SK-N-MC (cell line): ENCODE measurements at regions not wholly inside any gene's neighbourhood (a gene's known extent, or its start where the extent isn't known, plus 50 kb on each side); places are given as distances from the start of the nearest gene placed in this dataset.
A peak's percentile ranks its signal among the peaks of the same experiment; 100 is the strongest.

Experiments
- DNase-seq: peaks from one replicate; pipeline ENCODE4 v3.0.0-alpha.2; 2011; ENCODE audit warnings: low read depth, low spot score
- H3K27ac ChIP-seq: fragments of 200-600 bp; sonication (generic); 2 replicates; pipeline ENCODE4 v1.5.1; 2016; ENCODE audit warnings: mixed run types
- H3K36me3 ChIP-seq: fragments of 200-600 bp; sonication (generic); 2 replicates; pipeline ENCODE4 v1.6.1; 2017; ENCODE audit warnings: antibody characterized with exemption, low read length, mixed read lengths; ENCODE audit not compliant: insufficient read depth
- H3K4me3 ChIP-seq: fragments of 200-600 bp; sonication (generic); 2 replicates; pipeline ENCODE4 v1.5.1; 2016
- H3K9ac ChIP-seq: fragments of 200-600 bp; sonication (generic); 2 replicates; pipeline ENCODE4 v1.8.0; 2017; ENCODE audit warnings: mixed run types, mixed read lengths; ENCODE audit not compliant: insufficient read length
- H3K9me3 ChIP-seq: fragments of 200-600 bp; sonication (generic); 2 replicates; pipeline ENCODE4 v1.6.1; 2017; ENCODE audit warnings: low read depth, mild to moderate bottlenecking, antibody characterized with exemption, low read length, moderate library complexity, mixed read lengths
- EZH2 ChIP-seq: fragments of 200-600 bp; sonication (generic); IDR thresholded peaks from one replicate; pipeline ENCODE4 v1.6.1; 2017; ENCODE audit warnings: antibody characterized with exemption
- FOXP2 ChIP-seq: optimal IDR thresholded peaks from 2 replicates; pipeline ENCODE3; 2011; ENCODE audit warnings: mild to moderate bottlenecking, moderate library complexity; ENCODE audit not compliant: insufficient read depth; ENCODE audit errors: extremely low read length, control extremely low read depth
- POLR2AphosphoS5 ChIP-seq: IDR thresholded peaks from 2 replicates; pipeline ENCODE4 v1.6.1; 2012; ENCODE audit warnings: mild to moderate bottlenecking, low read depth, low read length, borderline replicate concordance

DNA sequence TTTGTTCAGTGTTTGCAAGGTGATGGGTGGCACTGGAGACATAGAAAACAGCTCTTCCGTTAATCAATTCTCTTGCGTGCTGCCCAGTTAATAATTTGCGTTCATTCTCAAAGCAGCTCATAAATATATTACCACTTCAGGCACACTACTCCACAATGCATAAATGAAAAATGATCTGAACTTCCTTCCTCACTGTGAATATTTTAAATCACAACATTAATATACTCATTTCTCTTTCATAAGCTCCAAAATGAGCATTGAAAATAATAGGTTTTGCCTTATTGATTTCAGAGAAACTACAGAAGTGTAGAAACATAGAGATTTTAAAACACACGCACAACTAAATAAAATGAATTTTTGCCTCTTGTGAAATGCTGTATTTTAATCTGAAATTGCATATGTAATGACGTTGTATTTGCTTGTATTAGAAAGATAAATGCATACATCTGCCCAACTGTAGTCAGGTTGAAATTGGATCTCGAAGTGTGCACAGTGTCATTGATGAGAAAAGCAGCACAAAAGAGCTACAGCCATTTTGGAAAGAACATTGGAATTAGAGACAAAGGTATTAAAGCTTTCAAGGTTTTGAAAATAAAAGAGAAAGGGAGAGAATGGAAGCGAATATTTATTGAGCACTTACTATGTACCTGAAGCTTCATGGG lies 350.5 kb downstream of the LPIN1 start:
- Histone ChIP-seq H3K9me3 (no peaks in the 10 kb centered on the region), H3K9ac (no peak overlapping the region), H3K4me3 (peak overlapping the region; percentile 67), H3K27ac (peak overlapping the region; percentile 59), H3K36me3 (no peaks in the 10 kb centered on the region)
- TF ChIP-seq POLR2AphosphoS5 (no peak), EZH2 (no peak), FOXP2 (no peak)
- DNase-seq: no peak

GRCh38 chr2:12097859-12098258 lies 351.4 kb downstream of the LPIN1 start:
- no peak for DNase-seq
- Histone ChIP-seq H3K36me3 (no peaks in the 10 kb centered on the region), H3K9ac (no peak overlapping the region), H3K4me3 (no peak overlapping the region), H3K27ac (no peak overlapping the region), H3K9me3 (no peaks in the 10 kb centered on the region)
- TF ChIP-seq POLR2AphosphoS5 (no peak), EZH2 (no peak), FOXP2 (no peak)

DNA sequence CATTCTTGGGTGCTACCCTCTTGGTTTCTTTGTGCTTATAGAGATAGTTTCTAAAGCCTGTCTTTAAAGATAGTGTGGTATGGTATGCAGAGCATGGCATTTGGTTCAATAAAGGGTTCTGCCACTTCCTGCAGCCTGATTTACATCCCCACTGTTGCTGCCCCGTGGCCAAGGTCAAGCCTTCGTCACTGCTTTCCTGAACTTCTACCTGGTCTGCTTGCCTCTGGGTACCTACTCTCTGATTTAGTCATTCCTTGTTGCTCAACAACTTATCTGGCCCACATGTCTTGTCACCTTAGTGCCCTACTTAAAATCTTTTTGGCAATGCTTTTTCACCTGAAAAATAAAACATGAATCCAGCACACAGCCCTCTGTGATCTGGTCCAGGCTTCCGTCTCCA lies 352.9 kb downstream of the LPIN1 start:
- DNase-seq: no peak
- Histone ChIP-seq H3K36me3 (no peaks in the 10 kb centered on the region), H3K4me3 (no peak overlapping the region), H3K9me3 (no peaks in the 10 kb centered on the region), H3K27ac (no peak overlapping the region), H3K9ac (no peak overlapping the region)
- TF ChIP-seq EZH2 (no peak), POLR2AphosphoS5 (no peak), FOXP2 (no peak)

- DNase-seq: no peak
- no peaks in the 10 kb centered on the region for H3K36me3 ChIP-seq
- H3K9ac ChIP-seq: no peak overlapping the region
- H3K27ac ChIP-seq: no peak overlapping the region
- no peaks in the 10 kb centered on the region for H3K9me3 ChIP-seq
- TF ChIP-seq FOXP2 (no peak), POLR2AphosphoS5 (no peak), EZH2 (no peak)
- no peak overlapping the region for H3K4me3 ChIP-seq
Observed at GRCh38 chr2:12102679-12103078, 356.2 kb downstream of the LPIN1 start.

DNA sequence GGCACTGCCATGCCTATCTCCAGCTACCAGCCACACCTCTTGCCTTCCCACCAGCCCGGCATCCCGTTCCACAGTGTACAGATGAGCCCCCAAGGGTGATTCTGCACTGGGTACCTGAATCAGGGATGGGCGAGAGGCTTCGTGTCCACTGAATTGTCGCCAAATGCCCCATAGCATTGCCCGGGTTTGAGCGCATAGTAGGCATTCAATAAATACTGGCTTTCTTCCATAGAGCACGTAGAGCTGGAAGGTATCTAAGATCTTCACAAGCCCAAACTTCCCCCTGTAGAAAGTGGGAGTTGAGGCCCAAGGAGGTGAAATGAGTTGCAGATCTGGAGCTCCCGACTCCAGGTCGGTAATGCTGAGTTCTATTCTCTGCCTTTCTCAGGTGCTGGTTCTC lies 358.7 kb downstream of the LPIN1 start:
- no peak for TF ChIP-seq POLR2AphosphoS5
- no peak for TF ChIP-seq FOXP2
- TF ChIP-seq EZH2: no peak
- DNase-seq: no peak
- no peaks in the 10 kb centered on the region for H3K9me3 ChIP-seq
- no peaks in the 10 kb centered on the region for H3K36me3 ChIP-seq
- H3K27ac ChIP-seq: no peak overlapping the region
- no peak overlapping the region for H3K9ac ChIP-seq
- H3K4me3 ChIP-seq: no peak overlapping the region

DNA sequence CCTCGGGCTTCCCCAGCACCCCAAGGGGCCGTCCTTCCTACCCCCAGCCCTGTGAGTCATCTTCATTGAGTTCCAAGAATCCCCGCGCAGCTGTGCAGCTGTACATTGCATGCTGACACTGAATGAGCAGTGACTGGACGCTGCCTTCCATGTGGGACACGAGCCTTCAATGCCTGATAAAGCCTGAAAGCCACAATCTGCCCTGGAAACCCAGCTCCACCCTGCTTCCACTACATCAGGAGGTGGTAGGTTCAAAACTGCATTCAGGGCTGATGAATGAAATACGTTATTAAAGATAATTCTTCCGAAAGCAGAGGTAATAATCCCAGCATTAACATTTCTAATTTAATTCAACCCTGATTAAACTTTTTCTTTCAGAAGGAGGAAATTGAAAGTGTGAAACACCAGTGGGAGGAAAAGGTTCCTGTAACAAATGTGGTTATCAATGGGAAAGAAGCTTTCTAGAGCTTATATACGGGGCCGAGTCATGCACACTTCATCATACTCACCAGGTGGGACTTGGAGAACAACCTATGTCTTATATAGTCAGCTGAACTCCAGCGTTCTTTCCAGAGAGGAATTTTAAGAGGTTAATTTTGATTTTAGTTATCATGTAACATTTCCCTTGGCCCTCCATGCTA lies 360.1 kb downstream of the LPIN1 start:
- Histone ChIP-seq H3K4me3 (no peak overlapping the region), H3K36me3 (no peaks in the 10 kb centered on the region), H3K27ac (no peak overlapping the region), H3K9ac (no peak overlapping the region), H3K9me3 (no peaks in the 10 kb centered on the region)
- no peak for TF ChIP-seq POLR2AphosphoS5
- DNase-seq: no peak

GRCh38 chr2:12107321-12107720 lies 360.9 kb downstream of the LPIN1 start:
- TF ChIP-seq POLR2AphosphoS5: no peak
- no peak for TF ChIP-seq EZH2
- TF ChIP-seq FOXP2: no peak
- DNase-seq: no peak
- no peak overlapping the region for H3K27ac ChIP-seq

GRCh38 chr2:12107939-12108338 lies 361.5 kb downstream of the LPIN1 start:
- TF ChIP-seq POLR2AphosphoS5 (no peak), FOXP2 (no peak), EZH2 (no peak)
- Histone ChIP-seq H3K27ac (no peak overlapping the region), H3K9me3 (no peaks in the 10 kb centered on the region), H3K36me3 (no peaks in the 10 kb centered on the region), H3K4me3 (no peak overlapping the region), H3K9ac (no peak overlapping the region)
- DNase-seq: no peak

More at GRCh38 chr2:12107321-12107720, 360.9 kb downstream of the LPIN1 start:
- no peaks in the 10 kb centered on the region for H3K36me3 ChIP-seq
- H3K9ac ChIP-seq: no peak overlapping the region
- H3K4me3 ChIP-seq: no peak overlapping the region
- no peaks in the 10 kb centered on the region for H3K9me3 ChIP-seq

GRCh38 chr2:12109363-12110017 lies 363.1 kb downstream of the LPIN1 start:
- H3K9ac ChIP-seq: no peak overlapping the region

More at GRCh38 chr2:12109363-12110017, 363.1 kb downstream of the LPIN1 start:
- DNase-seq: no peak
- no peak for TF ChIP-seq FOXP2
- TF ChIP-seq EZH2: no peak
- TF ChIP-seq POLR2AphosphoS5: no peak
- no peaks in the 10 kb centered on the region for H3K36me3 ChIP-seq
- H3K4me3 ChIP-seq: peak overlapping the region; percentile 17; the same call in 1 of the 2 replicates
- no peaks in the 10 kb centered on the region for H3K9me3 ChIP-seq
- no peak overlapping the region for H3K27ac ChIP-seq
